ENCODE measurements at regions not wholly inside any gene's neighbourhood (a gene's known extent, or its start where the extent isn't known, plus 50 kb on each side); places are given as distances from the start of the nearest gene placed in this dataset.
"Not testable (repeated sequence)": the region's sequence is repeated elsewhere in the genome, so short reads cannot be mapped to it uniquely, and the experiment has no call there.

DNA sequence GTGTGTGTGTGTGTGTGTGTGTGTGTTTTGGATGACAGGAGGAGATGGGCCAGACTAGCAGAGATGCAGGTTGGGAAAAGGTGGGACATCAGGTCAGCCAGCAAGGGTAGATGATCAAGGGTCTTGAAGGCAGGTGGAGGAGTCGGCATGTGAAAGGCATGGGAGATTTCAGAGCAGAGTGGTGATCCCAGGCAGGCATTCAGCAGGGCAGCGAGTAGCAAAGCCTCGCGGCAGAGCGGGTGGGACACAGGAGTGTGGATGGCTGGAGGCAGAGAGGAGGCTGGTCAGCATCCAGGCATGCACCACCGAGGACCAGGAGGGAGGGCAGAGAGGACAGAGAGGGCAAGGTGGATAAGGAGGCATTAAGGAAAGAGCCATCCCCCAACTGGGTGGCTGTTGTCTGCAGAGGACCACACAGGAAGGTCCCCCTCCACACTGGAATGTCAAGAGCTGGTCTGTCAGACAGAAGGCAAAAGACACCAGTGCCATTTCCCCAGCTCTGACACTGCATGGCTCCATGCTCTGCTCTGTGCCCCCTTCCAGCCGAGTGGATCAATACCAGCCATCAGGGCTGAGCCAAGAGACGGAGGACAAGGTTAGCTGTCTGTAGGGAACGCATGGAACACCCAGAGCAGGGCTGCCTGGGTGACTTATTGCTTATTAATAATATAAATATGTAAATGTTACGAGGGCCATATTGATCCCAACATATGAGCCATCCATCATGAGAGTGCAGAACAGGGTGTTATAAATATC lies 74.8 kb upstream of the RPL38 start:
- no peak for DNase-seq

DNA sequence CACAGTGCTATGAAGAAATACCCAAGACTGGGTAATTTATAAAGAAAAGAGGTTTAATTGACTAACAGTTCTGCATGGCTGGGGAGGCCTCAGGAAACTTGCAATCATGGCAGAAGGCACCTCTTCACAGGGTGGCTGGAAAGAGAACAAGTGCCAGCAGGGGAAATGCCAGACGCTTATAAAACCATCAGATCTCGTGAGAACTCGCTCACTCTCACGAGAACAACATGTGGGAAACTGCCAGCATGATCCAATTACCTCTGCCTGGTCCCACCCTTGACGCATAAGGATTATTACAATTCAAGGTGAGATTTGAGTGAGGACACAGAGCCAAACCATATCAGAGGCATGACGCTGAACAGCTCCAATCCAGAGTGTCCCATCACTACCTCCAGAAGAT lies 73.7 kb upstream of the RPL38 start:
- DNase-seq, result not testable (repeated sequence)

- no peak for DNase-seq
Observed at GRCh38 chr17:74130276-74130675, 73.2 kb upstream of the RPL38 start.

- DNase-seq, result no peak
Observed at GRCh38 chr17:74130841-74131240, 72.6 kb upstream of the RPL38 start.

GRCh38 chr17:74132354-74132753 lies 71.1 kb upstream of the RPL38 start:
- no peak for DNase-seq

GRCh38 chr17:74133740-74134139 lies 69.7 kb upstream of the RPL38 start:
- DNase-seq, result no peak

- DNase-seq, result not testable (repeated sequence)
Observed at GRCh38 chr17:74134234-74134633, 69.2 kb upstream of the RPL38 start.

DNA sequence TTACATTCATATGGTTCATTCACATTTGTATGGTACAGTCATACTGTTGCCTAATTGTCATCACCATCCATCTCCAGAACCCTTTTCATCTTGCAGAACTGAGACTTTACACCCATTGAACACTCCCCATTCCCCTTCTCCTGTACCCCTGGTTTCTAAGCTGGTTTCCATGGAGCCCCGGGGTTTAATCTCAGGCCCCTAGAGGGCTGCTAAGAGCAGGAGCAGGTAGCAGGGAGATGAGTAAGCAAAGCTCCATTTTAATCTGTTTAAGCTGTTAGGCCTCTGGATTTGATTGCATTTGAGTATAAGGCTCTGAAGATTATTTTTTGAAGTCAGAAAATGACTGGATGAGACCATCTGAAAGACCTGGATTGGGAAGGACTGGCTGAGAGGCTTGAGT lies 68.5 kb upstream of the RPL38 start:
- no peak for DNase-seq

- no peak for DNase-seq
Observed at GRCh38 chr17:74135391-74136167, 67.9 kb upstream of the RPL38 start.

DNA sequence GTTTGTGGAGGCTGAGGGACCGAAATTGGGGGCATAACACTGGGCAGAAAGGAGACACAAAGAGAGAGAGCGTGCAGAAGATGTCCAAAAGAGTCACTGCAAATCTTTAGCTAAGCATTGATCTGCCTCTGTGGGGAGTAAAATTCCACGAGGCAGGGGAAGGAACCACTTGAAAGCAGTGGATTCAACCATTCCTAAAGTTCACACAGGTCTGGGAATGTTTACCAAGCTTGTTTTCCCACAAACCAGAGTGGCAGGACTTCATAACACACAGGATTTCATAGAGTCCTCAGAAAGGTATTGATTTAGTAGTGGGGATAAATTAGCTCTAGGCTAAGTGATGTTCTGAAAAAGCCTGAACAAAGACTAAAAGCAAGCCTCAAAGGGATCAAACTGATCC lies 66.1 kb upstream of the RPL38 start:
- DNase-seq, result no peak

DNA sequence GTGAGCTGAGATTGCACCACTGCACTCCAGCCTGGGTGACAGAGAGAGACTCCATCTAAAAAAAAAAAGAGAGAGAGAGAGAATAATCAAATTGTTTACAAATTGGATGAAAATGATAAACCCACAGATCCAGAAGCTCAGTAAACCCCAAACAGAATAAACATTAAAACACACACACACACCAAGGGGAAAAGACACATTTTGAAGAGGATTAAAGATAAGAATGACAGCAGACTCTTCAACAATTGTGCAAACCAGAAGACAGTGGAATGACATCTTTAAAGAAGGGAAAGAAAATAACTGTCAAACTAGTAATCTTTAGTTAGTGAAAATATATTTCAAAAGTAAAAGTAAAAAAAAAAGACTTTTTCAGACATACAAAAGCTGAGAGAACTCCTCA lies 64.4 kb upstream of the RPL38 start:
- DNase-seq, result no peak

GRCh38 chr17:74140282-74140681 lies 63.2 kb upstream of the RPL38 start:
- DNase-seq, result no peak

GRCh38 chr17:74141612-74142011 lies 61.9 kb upstream of the RPL38 start:
- no peak for DNase-seq

DNA sequence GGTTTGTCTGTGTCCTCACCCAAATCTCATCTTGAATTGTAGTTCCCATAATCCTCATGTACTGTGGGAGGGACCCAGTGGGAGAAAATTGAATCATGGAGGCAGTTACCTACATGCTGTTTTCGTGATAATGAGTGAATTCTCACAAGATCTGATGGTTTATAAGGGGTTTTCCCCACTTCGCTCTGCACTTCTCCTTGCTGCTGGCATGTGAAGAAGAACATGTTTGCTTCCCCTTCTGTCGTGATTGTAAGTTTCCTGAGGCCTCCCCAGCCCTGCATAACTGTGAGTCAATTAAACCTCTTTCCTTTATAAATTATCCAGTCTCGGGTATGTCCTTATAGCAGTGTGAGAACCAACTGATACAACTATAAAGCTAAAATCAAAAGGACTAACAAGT lies 60.2 kb upstream of the RPL38 start:
- not testable (repeated sequence) for DNase-seq

GRCh38 chr17:74145756-74146155 lies 57.7 kb upstream of the RPL38 start:
- DNase-seq, result no peak

- no peak for DNase-seq
Observed at GRCh38 chr17:74146196-74146595, 57.3 kb upstream of the RPL38 start.

GRCh38 chr17:74147056-74147835 lies 56.2 kb upstream of the RPL38 start:
- DNase-seq, result no peak

DNA sequence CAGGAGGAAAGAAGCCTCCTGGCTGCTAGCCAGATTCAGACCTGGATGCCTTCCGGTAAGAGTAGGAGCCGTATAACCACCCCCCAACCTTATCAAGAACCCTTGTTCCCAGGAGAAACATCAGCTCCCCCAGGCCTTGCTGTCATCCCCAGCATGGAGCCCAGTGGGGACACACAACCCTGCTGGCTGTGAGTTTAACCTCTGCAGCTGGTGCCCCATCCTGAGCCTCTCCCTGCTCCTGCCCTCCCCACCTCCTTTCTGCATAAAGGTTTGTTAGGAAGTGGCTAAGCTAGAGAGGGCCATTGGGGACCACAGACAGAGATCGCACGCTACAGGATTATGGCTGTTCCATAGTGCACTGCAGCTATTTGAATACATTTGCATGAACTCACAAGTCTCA lies 55.5 kb upstream of the RPL38 start:
- DNase-seq, result no peak

DNA sequence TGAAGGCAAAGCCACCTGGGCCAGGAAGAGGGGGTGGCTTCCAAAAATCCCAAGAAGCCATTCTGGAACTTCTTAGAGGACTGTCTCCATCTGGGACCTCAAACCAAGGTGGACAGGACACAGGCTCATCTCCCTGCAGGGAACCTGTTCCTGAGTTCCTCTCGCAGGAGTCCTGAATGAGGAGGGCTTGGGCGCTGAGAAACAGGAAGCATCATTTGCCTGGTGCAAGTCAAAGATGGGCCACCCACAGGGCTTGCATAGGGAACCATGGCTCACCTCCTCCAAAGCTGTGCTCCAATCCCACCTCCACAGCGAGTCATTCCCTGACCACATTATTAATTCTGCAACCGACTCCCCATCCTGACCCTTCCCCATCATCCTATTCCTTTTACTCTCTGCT lies 55.0 kb upstream of the RPL38 start:
- DNase-seq, result no peak

DNA sequence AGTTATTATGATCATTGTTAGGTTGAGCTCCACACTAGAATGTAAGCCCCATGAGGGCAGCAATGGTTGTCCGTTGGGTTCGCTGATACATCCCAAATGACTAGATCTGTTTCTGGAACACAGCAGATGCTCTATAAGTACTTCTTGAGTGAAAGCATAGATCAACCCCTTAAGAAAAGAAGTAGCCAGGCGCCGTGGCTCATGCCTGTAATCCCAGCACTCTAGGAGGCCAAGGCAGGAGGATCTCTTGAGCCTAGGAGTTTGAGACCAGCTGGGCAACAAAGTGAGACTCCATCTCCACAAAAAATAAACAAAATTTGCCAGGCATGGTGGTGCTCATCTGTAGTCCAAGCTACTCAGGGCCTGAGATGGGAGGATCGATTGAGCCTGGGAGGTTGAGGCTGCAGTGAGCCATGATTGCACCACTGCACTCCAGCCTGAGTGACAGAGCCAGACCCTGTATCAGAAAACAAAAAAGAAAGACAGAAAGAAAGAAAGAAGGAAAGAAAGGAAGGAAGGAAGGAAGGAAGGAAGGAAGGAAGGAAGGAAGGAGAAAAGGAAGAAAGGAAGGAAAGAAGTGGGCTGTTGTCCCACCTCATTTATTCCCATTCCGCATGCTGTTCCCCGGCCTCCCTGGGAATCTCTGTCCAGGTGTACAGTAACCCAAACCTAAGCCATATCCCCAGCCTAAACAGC lies 54.4 kb upstream of the RPL38 start:
- DNase-seq, result no peak

- no peak for DNase-seq
Observed at GRCh38 chr17:74149597-74150427, 53.7 kb upstream of the RPL38 start.

- DNase-seq, result no peak
Observed at GRCh38 chr17:74150428-74151025, 53.0 kb upstream of the RPL38 start.

Data from NCI-H2227 treated with DMSO at 0.1 percent for 48 hours (cell line).